A549 (cell line): ENCODE measurements at regions not wholly inside any gene's neighbourhood (a gene's known extent, or its start where the extent isn't known, plus 50 kb on each side); places are given as distances from the start of the nearest gene placed in this dataset.
"Not testable (repeated sequence)": the region's sequence is repeated elsewhere in the genome, so short reads cannot be mapped to it uniquely, and the experiment has no call there.

ENCODE experiments used
- ATAC-seq, 2 experiments: fragments of 200-7000 bp in 1 of 2; fragments of >200 bp in 1 of 2; cut with Nextera tagmentation in 1 of 2; cut with Tn5 transposase in 1 of 2; 3 replicates each; pipeline versions ENCODE4 v1.8.0 to v1.9.1; 2018 to 2020; ENCODE audit warnings: mild to moderate bottlenecking in 1 of 2, moderate library complexity in 1 of 2
- CTCF ChIA-PET: fragments of 300-600 bp; sonication (Branson Sonifier 250); formaldehyde crosslinking; extraction: SDS; loops from one replicate; lab custom pipeline; 2021; ENCODE audit warnings: antibody characterized with exemption, inconsistent platforms; lab: Yijun Ruan, JAX
- POLR2A ChIA-PET: fragments of 350-600 bp; formaldehyde crosslinking; extraction: SDS; loops from one replicate; lab custom pipeline; 2021; ENCODE audit warnings: antibody characterized with exemption, inconsistent platforms; lab: Yijun Ruan, JAX
- DNase-seq, 2 experiments: peaks; one replicate each; pipeline versions ENCODE4 v3.0.0 to v3.0.0-alpha.2; 2011 to 2016; ENCODE audit warnings: low read depth in 1 of 2, low spot score in 1 of 2
- FAIRE-seq: peaks from 2 replicates; lab custom pipeline; 2011; peaks lifted over from hg19 to GRCh38; lab: Jason Lieb, UNC
- H3K27ac ChIP-seq, 2 experiments: fragments of >200 bp; sonication (Bioruptor Twin); formaldehyde crosslinking; 3 replicates each; pipeline ENCODE4 v1.5.1; 2016 to 2017
- H3K4me1 ChIP-seq: fragments of >200 bp; sonication (Bioruptor Twin); formaldehyde crosslinking; 3 replicates; pipeline ENCODE4 v1.6.1; 2016
- H3K4me2 ChIP-seq: fragments of >200 bp; sonication (Bioruptor Twin); formaldehyde crosslinking; 3 replicates; pipeline ENCODE4 v1.6.1; 2016
- H3K4me3 ChIP-seq: fragments of >200 bp; sonication (Bioruptor Twin); formaldehyde crosslinking; 3 replicates; pipeline ENCODE4 v1.5.1; 2016
- H3K9me3 ChIP-seq: fragments of >200 bp; sonication (Bioruptor Twin); formaldehyde crosslinking; 3 replicates; pipeline ENCODE4 v1.6.1; 2016
- CBX2 ChIP-seq: fragments of 200-600 bp; sonication (generic); IDR thresholded peaks from 2 replicates; pipeline ENCODE4 v1.6.1; 2016; ENCODE audit warnings: low read depth, mild to moderate bottlenecking, borderline replicate concordance
- FOSB ChIP-seq: fragments of 250-450 bp; sonication (Bioruptor Pico); IDR thresholded peaks from 2 replicates; pipeline ENCODE4 v1.5.0; 2020; ENCODE audit warnings: mild to moderate bottlenecking, moderate library complexity
- FOSL2 ChIP-seq, 2 experiments: fragments of 450-650 bp in 1 of 2; fragments of >200 bp in 1 of 2; sonication (Bioruptor Twin) in 1 of 2; formaldehyde crosslinking; IDR thresholded peaks; 2 replicates each; pipeline versions ENCODE4 v1.5.0 to v1.6.1; 2016 to 2020; ENCODE audit warnings: mild to moderate bottlenecking in 1 of 2, moderate library complexity in 1 of 2
- FOXS1 ChIP-seq: fragments of 250-450 bp; sonication (Bioruptor Pico); IDR thresholded peaks from 2 replicates; pipeline ENCODE4 v1.5.0; 2020; ENCODE audit warnings: mild to moderate bottlenecking, moderate library complexity
- HMGXB4 ChIP-seq: fragments of 250-450 bp; sonication (Bioruptor Pico); IDR thresholded peaks from 2 replicates; pipeline ENCODE4 v1.5.0; 2021; ENCODE audit warnings: mild to moderate bottlenecking, moderate library complexity, borderline replicate concordance
- HOXB13 ChIP-seq: fragments of 250-450 bp; sonication (Bioruptor Pico); IDR thresholded peaks from 2 replicates; pipeline ENCODE4 v1.5.0; 2020; ENCODE audit warnings: low read depth, mild to moderate bottlenecking, moderate library complexity
- JUN ChIP-seq, 2 experiments: fragments of >200 bp; sonication (Bioruptor Twin); formaldehyde crosslinking; IDR thresholded peaks; 2 replicates in 1 of 2; 3 replicates in 1 of 2; pipeline ENCODE4 v1.6.1; 2016 to 2017
- KDM5A ChIP-seq: fragments of 200-600 bp; sonication (generic); IDR thresholded peaks from 2 replicates; pipeline ENCODE4 v1.6.1; 2016; ENCODE audit warnings: antibody characterized with exemption, mild to moderate bottlenecking
- RAD21 ChIP-seq, 2 experiments: fragments of >200 bp in 1 of 2; sonication (Bioruptor Twin) in 1 of 2; formaldehyde crosslinking in 1 of 2; IDR thresholded peaks in 1 of 2; conservative IDR thresholded peaks in 1 of 2; 2 replicates in 1 of 2; 3 replicates in 1 of 2; pipeline ENCODE4 v1.6.1; 2012 to 2018; ENCODE audit warnings: inconsistent platforms in 1 of 2
- TFCP2L1 ChIP-seq: fragments of 250-450 bp; sonication (Bioruptor Pico); IDR thresholded peaks from 2 replicates; pipeline ENCODE4 v1.5.0; 2021; ENCODE audit warnings: mild to moderate bottlenecking
- TP53 ChIP-seq: fragments of 250-450 bp; sonication (Bioruptor Pico); IDR thresholded peaks from 2 replicates; pipeline ENCODE4 v1.5.0; 2021; ENCODE audit warnings: mild to moderate bottlenecking, moderate library complexity
- WGBS: methylation state at CpG from one replicate; pipeline ENCODE4 v1.1.6; 2017; ENCODE audit errors: missing lambda C conversion rate; 5-methylcytosine and 5-hydroxymethylcytosine counted together
- TF ChIP-seq, protein P1 (sequence below): fragments of 200-600 bp; sonication (generic); IDR thresholded peaks from 2 replicates; pipeline ENCODE4 v1.6.1; 2016; ENCODE audit warnings: antibody characterized with exemption, mild to moderate bottlenecking, moderate library complexity
- TF ChIP-seq, protein P2 (sequence below): IDR thresholded peaks from 2 replicates; pipeline ENCODE4 v1.6.1; 2012

DNA sequence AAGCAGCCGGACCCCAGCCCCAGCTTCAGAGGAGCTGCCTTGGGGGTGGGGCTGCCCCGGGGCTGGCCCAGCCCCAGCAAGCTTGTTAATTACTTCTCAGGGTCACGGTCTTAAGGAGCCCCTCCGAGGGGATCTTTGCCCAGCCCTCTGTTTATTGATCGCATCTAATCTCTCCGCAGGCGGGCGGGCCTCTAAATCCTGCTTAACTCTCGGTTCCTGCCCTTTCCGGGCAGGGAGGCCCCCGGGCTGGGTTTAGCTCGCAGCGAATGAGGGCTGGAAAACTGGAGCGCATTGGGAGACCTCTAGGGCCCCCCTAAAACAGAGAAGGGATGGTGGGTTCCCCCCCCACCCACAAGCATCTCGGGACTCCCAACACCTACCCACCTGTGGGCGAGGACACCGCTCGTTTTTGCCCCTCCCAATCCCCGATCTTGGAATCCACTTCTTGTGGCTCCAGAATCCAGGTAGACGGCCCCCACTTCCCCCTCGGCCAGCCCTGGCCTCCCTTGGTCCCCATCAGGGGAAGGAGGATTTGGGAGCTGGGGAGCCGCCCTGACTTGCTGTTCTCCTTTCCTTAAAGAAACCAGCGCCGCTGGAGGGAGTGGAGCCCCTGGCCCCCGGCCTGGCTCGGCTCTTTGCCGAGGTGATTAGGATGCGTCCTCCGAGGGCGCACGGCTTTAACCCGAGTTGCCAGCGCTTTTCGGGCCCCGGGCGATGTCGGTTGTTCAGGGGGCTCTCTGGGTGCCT is 59.5 kb upstream of the ADGRL1 start:
- DNase-seq (no peak), ATAC-seq (no peak), FAIRE-seq (no peak)
- no peaks in the 10 kb centered on the region for H3K4me1 ChIP-seq
- H3K4me2 ChIP-seq, result no peak overlapping the region
- H3K27ac ChIP-seq, result no peak overlapping the region
- POLR2A ChIA-PET, result interaction anchor here (0.8 kb wide), 1 partner anchor 58 kb away, joined by 3 read pairs; no protein-coding TSS in a partner anchor
- no peaks in the 10 kb centered on the region for H3K9me3 ChIP-seq
- 70% methylated on average over 22 of the region's 37 CpGs for WGBS
- TF ChIP-seq HMGXB4 (CRISPR knock-in tag) (no peak), FOSB (CRISPR knock-in tag) (no peak), FOXS1 (CRISPR knock-in tag) (no peak), TP53 (CRISPR knock-in tag) (no peak), RAD21 (conservative IDR thresholded peaks at IDR 0.05 in 1 of 2, IDR thresholded peaks at IDR 0.05 in 1 of 2) (no peak), CBX2 (no peak), FOSL2 (IDR thresholded peaks at IDR 0.05) (no peak), FOSL2 (CRISPR knock-in tag; IDR thresholded peaks at IDR 0.05) (no peak), TFCP2L1 (CRISPR knock-in tag) (no peak), JUN (IDR thresholded peaks at IDR 0.05) (no peak), KDM5A (no peak), HOXB13 (CRISPR knock-in tag) (no peak)
- TF ChIP-seq, protein P1, sequence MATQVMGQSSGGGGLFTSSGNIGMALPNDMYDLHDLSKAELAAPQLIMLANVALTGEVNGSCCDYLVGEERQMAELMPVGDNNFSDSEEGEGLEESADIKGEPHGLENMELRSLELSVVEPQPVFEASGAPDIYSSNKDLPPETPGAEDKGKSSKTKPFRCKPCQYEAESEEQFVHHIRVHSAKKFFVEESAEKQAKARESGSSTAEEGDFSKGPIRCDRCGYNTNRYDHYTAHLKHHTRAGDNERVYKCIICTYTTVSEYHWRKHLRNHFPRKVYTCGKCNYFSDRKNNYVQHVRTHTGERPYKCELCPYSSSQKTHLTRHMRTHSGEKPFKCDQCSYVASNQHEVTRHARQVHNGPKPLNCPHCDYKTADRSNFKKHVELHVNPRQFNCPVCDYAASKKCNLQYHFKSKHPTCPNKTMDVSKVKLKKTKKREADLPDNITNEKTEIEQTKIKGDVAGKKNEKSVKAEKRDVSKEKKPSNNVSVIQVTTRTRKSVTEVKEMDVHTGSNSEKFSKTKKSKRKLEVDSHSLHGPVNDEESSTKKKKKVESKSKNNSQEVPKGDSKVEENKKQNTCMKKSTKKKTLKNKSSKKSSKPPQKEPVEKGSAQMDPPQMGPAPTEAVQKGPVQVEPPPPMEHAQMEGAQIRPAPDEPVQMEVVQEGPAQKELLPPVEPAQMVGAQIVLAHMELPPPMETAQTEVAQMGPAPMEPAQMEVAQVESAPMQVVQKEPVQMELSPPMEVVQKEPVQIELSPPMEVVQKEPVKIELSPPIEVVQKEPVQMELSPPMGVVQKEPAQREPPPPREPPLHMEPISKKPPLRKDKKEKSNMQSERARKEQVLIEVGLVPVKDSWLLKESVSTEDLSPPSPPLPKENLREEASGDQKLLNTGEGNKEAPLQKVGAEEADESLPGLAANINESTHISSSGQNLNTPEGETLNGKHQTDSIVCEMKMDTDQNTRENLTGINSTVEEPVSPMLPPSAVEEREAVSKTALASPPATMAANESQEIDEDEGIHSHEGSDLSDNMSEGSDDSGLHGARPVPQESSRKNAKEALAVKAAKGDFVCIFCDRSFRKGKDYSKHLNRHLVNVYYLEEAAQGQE, result no peak
- TF ChIP-seq, protein P2, sequence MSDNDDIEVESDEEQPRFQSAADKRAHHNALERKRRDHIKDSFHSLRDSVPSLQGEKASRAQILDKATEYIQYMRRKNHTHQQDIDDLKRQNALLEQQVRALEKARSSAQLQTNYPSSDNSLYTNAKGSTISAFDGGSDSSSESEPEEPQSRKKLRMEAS, result no peak
- CTCF ChIA-PET, result interaction anchor here (0.8 to 1.0 kb wide), 2 partner anchors 23 to 83 kb away, joined by 3 read pairs; no protein-coding TSS in a partner anchor
- no peak overlapping the region for H3K4me3 ChIP-seq

GRCh38 chr19:14255902-14256649 is 50.1 kb upstream of the ADGRL1 start:
- 91% methylated on average over 7 of the region's 7 CpGs for WGBS
- H3K9me3 ChIP-seq, H3K27ac ChIP-seq, FAIRE-seq, H3K4me1 ChIP-seq, ATAC-seq, DNase-seq, CTCF ChIA-PET, POLR2A ChIA-PET, H3K4me2 ChIP-seq, H3K4me3 ChIP-seq: not testable (repeated sequence)
